ENCODE measurements at regions not wholly inside any gene's neighbourhood (a gene's known extent, or its start where the extent isn't known, plus 50 kb on each side); places are given as distances from the start of the nearest gene placed in this dataset.

DNA sequence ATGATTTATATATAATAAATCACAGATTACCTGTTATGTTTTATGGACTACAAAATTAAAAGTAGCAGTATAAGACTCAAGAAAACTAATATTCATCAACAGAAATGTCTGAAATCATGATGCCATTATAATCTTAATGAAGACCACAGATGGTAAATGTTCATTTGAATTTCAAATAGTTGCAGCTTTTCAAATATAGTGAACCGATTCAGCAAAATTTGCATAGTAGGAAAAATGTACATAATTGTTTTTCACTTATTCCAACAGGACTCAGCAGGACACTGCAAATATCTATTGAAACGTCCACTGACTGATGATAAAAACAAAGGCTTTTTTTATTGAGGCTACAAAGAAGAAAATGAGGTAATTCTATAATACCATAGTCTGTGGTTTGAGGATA is 51.2 kb upstream of the LSM8 start:
- H3K36me3 ChIP-seq (ENCODE audit: control insufficient read depth in 4 of 4, insufficient read depth in 3 of 4, low read depth in 1 of 4, low read length in 3 of 4): no peaks in the 10 kb centered on the region
- no peaks in the 10 kb centered on the region for H3K9me3 ChIP-seq (ENCODE audit: control insufficient read depth in 4 of 4, low read length in 3 of 4)
- no peaks in the 10 kb centered on the region for H3K27me3 ChIP-seq (ENCODE audit: control insufficient read depth in 4 of 4, insufficient read depth in 4 of 4, low read length in 3 of 4)
- H3K9ac ChIP-seq (ENCODE audit: low read depth in 1 of 2, low read length in 2 of 2): no peak overlapping the region
- WGBS: 66% methylated on average over 2 of the region's 2 CpGs
- no peak overlapping the region for H3K27ac ChIP-seq (ENCODE audit: low read depth in 1 of 2, low read length in 2 of 2)
- TF ChIP-seq, protein P1, sequence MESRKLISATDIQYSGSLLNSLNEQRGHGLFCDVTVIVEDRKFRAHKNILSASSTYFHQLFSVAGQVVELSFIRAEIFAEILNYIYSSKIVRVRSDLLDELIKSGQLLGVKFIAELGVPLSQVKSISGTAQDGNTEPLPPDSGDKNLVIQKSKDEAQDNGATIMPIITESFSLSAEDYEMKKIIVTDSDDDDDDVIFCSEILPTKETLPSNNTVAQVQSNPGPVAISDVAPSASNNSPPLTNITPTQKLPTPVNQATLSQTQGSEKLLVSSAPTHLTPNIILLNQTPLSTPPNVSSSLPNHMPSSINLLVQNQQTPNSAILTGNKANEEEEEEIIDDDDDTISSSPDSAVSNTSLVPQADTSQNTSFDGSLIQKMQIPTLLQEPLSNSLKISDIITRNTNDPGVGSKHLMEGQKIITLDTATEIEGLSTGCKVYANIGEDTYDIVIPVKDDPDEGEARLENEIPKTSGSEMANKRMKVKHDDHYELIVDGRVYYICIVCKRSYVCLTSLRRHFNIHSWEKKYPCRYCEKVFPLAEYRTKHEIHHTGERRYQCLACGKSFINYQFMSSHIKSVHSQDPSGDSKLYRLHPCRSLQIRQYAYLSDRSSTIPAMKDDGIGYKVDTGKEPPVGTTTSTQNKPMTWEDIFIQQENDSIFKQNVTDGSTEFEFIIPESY (IDR thresholded peaks at IDR 0.05): no peak
- TF ChIP-seq EGR1 (IDR thresholded peaks at IDR 0.05; ENCODE audit: low read depth in 2 of 2) (no peak), JUND (IDR thresholded peaks at IDR 0.05) (no peak), YY1 (IDR thresholded peaks at IDR 0.05) (no peak), RAD21 (IDR thresholded peaks at IDR 0.05) (no peak), TAF1 (conservative IDR thresholded peaks at IDR 0.05) (no peak), GABPA (IDR thresholded peaks at IDR 0.05 in 1 of 2, conservative IDR thresholded peaks at IDR 0.05 in 1 of 2) (no peak), FOXA2 (IDR thresholded peaks at IDR 0.05) (no peak), FOXA1 (IDR thresholded peaks at IDR 0.05) (no peak)
- TF ChIP-seq, protein P2, sequence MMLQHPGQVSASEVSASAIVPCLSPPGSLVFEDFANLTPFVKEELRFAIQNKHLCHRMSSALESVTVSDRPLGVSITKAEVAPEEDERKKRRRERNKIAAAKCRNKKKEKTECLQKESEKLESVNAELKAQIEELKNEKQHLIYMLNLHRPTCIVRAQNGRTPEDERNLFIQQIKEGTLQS (IDR thresholded peaks at IDR 0.05): no peak
- TF ChIP-seq, protein P3, sequence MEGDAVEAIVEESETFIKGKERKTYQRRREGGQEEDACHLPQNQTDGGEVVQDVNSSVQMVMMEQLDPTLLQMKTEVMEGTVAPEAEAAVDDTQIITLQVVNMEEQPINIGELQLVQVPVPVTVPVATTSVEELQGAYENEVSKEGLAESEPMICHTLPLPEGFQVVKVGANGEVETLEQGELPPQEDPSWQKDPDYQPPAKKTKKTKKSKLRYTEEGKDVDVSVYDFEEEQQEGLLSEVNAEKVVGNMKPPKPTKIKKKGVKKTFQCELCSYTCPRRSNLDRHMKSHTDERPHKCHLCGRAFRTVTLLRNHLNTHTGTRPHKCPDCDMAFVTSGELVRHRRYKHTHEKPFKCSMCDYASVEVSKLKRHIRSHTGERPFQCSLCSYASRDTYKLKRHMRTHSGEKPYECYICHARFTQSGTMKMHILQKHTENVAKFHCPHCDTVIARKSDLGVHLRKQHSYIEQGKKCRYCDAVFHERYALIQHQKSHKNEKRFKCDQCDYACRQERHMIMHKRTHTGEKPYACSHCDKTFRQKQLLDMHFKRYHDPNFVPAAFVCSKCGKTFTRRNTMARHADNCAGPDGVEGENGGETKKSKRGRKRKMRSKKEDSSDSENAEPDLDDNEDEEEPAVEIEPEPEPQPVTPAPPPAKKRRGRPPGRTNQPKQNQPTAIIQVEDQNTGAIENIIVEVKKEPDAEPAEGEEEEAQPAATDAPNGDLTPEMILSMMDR (IDR thresholded peaks at IDR 0.05; ENCODE audit: low read depth, low read length, missing input control): no peak
- no peaks in the 10 kb centered on the region for H3K4me1 ChIP-seq (ENCODE audit: control insufficient read depth in 4 of 4, insufficient read depth in 4 of 4, low read length in 3 of 4)
- no peak for DNase-seq (ENCODE audit: low spot score)
- H3K4me3 ChIP-seq (ENCODE audit: low read depth in 1 of 3, low read length in 3 of 3): no peak overlapping the region

Data from liver (tissue), 8 donors.